AG08396 (cell line): ENCODE measurements at regions not wholly inside any gene's neighbourhood (a gene's known extent, or its start where the extent isn't known, plus 50 kb on each side); places are given as distances from the start of the nearest gene placed in this dataset.
"Not testable (repeated sequence)": the region's sequence is repeated elsewhere in the genome, so short reads cannot be mapped to it uniquely, and the experiment has no call there.

Experiments
- DNase-seq: peaks from one replicate; pipeline ENCODE4 v3.0.0; 2012; ENCODE audit warnings: low spot score, mixed read lengths

DNA sequence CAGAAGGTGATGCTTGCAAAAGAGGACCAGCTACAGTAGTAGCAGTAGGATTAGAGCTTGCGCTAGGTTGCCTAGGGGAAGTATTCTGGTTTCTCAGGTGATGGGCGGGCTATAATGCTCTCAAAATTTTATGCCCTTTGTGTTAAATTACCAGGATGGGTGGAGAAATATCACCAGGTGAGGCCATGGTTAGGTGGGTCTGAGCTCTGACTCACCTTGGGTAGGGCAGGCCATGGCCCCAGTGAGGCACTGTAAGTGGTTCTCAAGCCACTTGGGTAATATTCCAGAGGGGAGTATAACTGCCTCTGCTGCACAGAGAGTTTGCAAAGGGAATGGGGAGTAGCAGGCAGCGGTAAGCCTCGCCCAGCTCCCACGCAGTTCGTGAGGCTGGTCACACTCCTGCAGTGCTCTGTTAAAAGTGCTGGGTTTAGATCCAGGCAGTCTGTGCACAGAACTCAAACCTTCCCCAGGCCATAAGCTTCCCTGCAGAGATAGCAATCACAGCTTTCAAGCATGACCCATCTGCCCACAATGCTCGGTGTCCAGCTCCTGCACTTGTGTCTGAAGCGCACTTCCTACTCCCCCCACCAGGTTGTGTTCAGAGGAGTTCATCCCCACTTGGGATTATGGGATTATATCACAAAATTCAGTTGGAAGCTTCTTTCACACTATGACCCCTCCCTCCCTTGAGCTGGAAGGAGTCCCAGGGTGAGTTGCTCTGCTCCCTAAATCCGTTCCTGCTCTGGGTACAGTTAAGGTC, 575.0 kb downstream of the CHSY3 start:
- no peak for DNase-seq

DNA sequence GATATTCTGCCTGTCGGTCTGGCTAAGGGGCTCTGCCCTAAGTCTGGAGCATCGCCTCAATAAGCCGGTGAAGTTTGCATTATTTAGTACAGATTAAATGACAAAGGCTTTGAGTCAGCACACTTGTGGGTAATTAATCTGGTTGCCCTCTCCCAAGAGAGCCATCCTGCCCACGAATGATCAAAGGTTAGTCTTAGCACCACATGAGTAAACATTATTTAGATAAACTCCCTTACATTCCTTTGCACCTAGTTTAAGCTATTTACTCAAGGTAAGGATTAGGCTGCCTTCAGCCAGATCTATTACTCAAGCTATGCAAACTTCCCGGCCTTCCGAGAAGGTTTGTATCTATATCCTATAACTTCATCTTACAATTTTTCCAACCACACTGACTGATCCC, 572.1 kb downstream of the CHSY3 start:
- no peak for DNase-seq

DNA sequence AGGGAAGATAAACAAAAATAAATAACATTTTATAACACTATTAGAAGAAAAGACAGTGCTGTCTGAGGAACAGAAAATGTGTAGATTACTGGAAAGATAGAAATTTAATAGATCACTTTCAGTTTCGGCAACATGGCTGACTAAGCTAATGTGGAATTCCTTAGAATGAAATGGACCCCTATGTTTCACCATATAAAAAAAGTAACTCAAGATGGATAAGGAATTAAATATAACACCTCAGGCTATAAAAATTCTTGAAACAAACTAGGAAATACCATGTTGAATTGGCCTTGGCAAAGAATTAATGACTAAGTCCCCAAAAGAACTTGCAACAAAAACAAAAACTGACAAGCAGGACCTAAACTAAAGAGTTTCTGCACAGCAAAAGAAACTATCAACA, 558.3 kb downstream of the CHSY3 start:
- DNase-seq: no peak

DNA sequence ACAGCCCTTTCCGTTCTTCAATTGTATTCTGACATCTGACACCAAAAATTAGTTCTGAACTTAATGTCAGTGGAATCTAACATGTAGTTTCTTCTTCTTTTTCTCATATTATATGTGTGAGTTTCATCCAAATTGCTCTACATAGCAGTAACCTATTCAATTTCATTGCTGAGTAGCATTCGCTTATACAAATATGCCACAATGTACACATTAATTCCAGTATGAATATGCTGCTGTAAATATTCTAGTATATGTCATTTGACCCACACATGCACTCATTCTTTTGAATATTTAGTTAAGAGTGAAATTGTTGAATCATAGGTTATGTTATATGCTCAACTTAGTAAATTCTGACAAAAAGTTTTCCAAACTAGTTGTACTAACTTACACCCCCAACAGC, 550.9 kb downstream of the CHSY3 start:
- DNase-seq: no peak

DNA sequence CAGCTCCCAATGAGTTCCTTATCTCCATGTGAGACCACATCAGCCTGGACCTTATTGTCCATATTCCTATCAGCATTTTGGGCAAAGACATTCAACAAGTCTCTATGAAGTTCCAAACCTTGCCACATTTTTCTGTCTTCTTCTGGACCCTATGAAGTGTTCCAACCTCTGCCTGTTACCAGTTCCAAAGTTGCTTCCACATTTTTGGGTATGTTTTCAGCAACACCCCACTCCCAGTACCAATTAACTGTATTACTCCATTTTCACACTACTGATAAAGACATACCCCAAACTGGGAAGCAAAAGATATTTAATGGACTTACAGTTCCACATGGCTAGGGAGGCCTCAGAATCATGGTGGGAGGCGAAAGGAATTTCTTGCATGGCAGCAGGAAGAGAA, 548.5 kb downstream of the CHSY3 start:
- no peak for DNase-seq

DNA sequence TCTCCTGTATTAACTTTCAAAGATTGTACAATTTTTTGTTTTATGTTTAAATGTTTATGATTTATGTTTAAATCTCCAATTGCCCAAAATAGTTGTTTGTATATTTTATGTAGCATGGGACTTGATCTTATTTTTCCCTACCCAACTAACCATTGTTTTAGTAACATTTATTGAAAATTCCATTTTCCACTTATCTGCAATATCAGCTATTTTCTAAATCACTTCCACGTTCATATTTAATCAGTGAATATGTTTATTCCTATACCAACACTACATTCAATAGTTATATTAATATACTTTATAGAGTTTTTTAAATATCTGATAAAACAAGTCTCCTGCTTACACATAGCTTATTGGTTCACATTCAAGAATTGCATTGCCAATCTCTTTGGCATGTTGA, 532.2 kb downstream of the CHSY3 start:
- DNase-seq: no peak

DNA sequence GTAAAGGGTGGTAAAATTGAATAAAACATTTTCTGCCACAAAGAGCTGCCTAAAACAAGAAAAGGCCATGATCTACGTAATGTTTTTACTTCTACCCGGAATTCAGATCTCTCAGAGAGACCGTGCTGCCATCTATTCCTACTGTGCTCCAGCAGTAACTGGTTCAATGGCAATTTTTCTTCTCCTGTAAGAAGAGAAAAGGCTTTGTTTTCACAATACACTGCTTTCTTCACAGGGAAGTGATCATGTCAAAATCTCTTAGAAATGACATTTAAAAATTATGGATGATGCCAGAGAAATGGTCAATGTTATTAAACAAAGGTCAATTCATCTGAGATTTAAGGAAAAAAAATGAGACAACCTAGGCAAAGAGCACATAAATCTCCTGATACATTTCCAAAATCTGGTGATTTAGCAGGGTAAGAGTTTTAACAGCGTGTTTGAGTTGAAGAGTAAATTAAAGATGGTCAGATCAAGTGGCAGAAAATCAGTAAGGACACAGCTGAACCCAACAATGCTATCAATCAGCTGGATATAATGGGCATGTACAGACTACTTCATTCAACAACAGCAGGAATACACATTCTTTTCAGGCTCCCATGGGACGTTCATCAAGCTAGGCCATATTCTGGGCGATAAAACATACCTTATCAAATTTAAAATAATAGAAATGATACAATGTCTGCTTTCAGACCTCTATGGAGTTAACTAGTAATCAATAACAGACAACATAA, 523.1 kb downstream of the CHSY3 start:
- DNase-seq: no peak

DNA sequence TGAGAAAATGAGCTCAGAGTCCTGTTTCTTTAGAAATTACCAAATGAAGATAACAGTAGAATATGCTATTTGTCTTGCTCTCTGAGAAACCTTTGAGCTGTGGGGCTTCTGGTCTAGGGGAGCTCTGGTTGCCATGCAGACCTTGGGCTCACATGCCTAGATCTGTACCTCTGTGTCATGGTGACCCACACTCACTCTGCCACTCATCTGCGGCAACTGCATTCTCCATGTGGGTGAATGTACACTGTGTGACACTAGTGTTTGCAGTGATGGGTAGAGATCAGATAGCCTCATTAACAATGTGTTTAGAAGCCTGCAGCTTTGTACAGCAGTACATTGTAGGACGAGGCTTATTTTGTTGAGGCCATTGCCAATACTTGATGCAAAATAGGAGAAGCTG, 521.2 kb downstream of the CHSY3 start:
- no peak for DNase-seq

DNA sequence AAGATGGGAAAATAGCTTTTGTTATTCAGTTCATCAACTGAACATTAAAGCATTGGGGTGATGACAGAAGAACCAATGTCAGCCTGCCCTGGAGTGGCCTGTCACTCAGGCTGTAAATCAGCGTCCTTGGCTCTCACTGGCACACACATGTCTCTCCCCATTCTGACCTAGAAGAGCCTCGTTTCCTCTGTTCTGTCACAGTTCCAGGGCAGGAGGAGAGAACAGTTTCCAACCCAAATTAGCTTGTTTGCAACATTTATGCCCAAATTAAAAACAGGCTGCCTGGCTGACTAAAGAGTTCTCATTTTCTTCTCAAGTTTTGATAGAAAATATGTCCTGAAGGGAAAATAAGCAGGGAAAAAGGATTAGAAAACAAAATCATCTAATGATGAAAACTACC, 520.1 kb downstream of the CHSY3 start:
- no peak for DNase-seq

DNA sequence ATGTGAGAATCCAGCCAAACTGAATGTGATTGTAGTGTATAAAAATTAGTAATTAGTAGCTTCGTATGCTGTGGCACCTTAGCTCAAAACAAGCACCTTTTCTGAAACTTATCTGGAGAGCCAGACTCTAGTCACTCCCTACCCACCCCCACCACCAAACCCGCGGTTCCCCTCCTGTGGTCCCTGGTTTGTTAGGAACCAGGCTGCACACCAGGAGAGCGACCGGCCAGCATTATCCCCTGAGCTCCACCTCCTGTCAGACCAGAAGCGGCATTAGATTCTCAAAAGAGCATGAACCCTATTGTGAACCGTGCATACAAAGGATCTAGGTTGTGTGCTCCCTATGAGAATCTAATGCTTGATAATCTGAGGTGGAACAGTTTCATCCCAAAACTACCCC, 498.6 kb downstream of the CHSY3 start:
- DNase-seq: no peak

DNA sequence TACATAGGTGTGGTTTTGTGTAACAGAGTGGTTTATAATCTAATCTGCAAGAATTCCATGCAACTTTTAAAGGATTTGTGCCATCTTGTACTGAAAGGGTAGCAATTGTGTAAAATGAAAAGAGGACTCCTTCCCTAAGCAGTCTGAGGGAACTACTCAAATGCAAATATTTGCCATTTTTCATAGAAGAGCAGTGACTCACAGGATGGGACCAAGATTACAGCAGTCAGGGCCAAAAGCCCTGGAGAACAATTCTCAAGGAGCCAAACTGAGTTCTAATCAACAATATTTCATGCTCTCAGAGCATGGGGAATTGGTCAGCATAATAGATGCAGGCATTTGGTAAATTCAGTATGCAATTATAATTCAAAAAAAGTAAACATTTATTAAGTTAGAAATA, 495.8 kb downstream of the CHSY3 start:
- DNase-seq: no peak

DNA sequence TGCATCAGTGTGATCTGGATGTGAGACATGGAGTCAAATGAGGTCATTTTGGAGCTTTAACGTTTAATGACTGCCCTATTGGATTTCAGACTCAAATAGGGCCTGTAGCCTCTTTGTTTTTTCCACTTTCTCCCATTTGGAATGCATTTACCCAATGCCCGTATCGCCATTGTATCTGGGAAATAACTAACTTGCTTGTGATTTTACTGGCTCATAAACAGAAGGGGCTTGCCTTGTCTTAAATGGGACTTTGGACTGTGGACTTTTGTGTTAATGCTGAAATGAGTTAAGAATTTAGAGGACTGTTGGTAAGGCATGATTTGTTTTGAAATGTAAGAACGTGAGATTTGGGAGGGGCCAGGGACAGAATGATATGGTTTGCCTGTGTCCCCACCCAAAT, 494.6 kb downstream of the CHSY3 start:
- DNase-seq: no peak

DNA sequence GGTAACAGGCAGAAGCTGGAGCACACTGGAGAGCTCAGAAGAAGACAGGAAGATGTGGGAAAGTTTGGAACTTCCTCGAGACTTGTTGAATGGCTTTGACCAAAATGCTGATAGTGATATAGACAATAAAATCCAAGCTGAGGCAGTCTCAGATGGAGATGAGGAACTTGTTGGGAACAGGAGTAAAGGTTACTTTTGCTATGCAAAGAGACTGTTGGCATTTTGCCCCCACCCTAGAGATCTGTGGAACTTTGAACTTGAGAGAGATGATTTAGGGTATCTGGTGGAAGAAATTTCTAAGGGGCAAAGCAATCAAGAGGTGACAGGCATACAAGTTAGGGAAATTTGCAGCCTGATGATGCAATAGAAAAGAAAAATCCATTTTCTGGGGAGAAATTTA, 493.5 kb downstream of the CHSY3 start:
- DNase-seq: not testable (repeated sequence)

DNA sequence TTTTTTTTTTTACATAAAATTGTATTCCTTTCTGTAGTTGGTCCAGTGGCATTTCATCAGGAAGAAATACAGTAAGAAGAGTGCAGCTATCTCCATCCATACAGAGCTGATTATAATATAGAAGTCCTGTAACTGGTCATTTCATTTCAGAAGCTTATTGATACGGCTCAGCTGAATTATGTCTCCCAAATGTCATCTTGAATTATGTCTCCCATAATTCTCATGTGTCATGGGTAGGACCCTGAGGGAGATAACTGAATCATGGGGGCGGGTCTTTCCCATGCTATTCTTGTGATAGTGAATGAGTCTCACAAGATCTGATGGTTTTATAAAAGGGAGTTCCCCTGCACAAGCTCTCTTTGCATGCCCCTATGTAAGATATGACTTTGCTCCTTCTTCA, 492.9 kb downstream of the CHSY3 start:
- DNase-seq: no peak

DNA sequence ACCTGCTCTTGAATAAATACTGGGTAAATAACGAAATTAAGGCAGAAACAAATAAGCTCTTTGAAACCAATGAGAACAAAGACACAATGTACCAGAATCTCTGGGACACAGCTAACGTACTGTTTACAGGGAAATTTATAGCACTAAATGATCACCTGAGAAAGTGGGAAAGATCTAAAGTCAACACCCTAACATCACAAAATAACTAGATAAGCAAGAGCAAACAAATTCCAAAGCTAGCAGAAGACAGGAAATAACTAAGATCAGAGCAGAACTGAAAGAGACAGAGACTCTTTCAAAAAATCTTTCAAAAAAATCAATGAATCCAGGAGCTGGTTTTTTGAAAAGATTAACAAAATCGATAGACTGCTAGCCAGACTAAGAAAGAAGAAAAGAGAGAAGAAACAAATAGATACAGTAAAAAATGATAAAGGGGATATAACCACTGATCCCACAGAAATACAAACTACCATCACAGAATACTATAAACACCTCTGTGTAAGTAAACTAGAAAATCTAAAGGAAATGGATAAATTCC, 487.5 kb downstream of the CHSY3 start:
- DNase-seq: not testable (repeated sequence)

DNA sequence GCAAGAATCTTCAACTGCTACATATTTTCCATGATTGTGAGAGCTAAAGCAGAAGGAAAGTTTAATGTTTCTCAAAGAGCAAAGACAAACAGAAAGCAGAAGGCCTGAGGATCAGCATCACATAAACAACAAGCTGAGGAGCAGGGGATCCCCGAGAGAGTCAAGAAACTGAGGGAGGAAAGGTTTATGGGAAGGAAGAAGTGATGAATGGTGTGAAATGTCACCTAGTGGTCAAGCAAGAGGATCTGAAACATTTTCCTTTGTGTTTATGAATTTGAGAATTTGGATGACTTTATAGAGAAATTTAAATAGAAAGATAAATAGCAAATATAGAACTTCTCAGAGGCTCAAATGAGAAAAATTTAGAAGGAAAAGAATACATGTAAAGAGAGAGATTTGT, 481.9 kb downstream of the CHSY3 start:
- no peak for DNase-seq

DNA sequence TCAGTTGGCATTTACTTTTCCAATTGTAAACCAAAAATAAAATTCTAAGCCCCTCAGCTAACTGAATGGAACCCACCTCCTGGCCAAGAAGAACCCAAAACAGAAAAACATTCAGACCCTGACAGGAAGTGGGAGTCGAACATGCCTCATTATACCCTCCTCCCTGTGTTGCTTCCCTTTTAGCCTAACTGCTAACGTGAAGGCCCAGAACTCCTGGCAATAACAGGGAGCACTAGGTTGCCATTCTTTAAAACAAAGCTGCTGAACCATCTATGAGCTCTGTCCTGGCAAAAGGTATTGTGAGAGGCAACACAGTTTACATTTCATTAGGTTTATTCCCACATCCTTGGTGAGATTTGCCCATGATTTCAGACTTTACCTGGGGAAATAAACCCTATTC, 481.4 kb downstream of the CHSY3 start:
- no peak for DNase-seq

DNA sequence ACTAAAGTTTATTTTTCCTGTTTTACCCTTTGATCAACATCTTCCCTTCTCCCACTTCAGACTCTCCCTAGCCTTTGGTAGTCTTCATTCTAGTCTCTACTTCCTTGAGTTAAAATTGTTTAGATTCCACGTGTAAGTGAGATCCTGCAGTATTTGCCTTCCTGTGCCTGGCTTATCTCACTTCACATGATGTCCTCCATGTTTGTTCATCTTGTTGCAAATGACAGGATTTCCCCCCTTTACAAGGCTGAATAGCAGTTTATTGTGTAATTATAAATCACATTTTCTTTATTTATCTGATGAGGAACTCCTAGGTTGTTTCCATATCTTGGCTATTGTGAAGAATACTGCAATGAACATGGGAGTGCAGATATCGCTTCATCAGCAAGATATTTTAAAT, 461.7 kb downstream of the CHSY3 start:
- DNase-seq: no peak

DNA sequence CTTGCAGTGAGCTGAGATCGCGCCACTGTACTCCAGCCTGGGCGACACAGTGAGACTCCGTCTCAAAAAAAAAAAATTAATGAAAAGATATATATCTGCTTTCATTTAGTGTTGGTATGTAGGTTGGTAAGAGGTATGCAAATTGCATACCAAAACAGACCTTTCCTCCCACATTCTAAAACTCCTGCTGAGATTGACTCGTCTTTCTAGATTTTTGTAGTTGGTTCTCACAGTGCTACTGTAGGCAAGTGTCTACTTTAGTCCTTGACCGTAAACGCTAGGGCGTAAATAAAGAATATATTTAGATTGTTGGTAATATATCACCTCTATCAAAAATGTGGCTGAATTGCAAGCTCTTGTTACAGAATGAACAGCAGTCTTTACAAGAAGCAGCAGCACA, 445.9 kb downstream of the CHSY3 start:
- no peak for DNase-seq

DNA sequence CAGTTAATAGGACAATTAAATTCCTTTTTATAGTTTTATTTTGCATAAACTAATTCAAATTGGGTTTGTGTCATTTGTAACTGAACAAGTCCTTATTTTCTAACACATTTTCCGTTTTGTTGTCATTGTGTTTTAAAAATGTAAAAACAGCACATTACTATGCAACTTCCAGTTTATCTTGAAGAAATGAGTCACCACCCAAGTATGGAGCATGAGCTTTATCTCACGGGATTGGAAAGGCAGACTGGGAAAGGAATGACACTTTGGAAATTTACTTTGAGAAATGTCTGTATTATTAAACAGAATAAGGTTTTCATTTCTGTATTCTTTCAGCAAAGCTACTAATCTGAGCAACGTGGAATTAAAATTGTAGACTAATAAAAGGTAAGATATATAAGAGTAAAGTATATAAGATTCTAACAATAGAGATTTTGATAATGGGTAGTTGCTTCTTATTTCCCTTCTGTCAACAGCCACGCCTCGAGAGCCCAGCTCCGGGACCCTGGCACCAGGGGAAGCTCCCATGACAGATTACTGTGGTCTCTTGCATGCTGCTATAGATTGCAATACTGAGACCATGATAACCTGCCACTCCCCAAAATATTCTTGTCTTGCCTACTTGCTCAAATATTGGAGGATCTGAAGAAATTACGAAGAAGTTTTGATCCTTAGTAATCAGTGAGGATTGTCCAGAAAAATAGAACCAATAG, 433.1 kb downstream of the CHSY3 start:
- DNase-seq: peak; percentile 27

DNA sequence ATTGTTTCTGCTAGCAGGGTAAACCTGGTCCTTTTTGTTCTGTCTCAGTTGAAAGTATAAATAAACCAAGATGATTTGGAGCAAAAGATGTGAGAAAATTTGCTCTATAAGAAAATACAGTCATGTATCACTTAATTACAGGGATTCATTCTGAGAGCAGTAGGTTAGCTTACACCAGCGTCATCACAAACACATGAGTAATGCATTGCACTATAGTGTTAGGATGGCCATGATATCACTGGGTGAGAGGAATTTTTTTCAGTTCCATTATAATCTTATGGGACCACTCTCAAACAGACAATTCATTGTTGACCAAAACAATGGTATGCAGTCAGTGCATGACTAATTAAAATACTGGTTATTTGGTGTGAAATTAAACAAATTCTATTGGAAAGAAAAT, 430.9 kb downstream of the CHSY3 start:
- no peak for DNase-seq

DNA sequence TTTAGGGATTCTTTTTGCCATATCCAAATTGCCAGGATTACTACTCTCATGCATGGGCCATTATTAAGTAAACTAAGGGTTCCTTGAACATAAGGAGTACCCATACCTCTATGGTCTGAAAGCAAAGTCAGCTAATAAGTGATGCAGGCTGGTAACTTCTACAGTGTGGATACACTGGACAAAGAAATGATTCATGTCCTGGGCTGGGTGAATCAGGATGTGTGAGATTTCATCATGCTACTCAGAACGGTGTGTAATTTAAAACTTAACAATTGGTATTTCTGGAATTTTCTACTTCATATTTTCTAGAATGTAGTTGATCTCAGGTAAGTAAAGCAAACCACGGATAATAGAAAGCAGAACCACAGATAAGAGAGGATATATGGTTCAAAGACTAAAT, 428.8 kb downstream of the CHSY3 start:
- peak; percentile 3 for DNase-seq

DNA sequence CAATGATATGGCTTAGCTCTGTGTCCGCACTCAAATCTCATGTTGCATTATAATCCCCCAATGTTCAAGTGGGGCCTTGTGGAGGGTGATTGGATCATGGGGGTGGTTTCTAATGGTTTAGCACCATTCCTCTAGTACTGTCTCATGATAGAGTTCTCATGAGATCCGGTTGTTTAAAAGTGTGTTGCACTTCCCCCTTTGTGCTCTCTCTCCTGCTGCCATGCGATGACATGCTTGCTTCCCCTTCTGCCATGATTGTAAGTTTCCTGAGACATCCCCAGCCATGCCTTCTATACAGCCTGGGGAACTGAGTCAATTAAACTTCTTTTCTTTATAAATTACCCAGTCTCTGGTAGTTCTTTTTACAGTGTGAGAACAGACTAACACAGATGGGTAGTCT, 427.1 kb downstream of the CHSY3 start:
- DNase-seq: no peak
